HFFc6 (cell line): ENCODE measurements at regions not wholly inside any gene's neighbourhood (a gene's known extent, or its start where the extent isn't known, plus 50 kb on each side); places are given as distances from the start of the nearest gene placed in this dataset.

Source experiments
- DNase-seq: peaks from one replicate; pipeline ENCODE4 v3.0.0-alpha.2; 2018
- H3K27ac Mint-ChIP-seq: 2 replicates; pipeline ENCODE4 v1.8.0; 2020; ENCODE audit warnings: mild to moderate bottlenecking, mixed read lengths
- H3K27me3 Mint-ChIP-seq: 2 replicates; pipeline ENCODE4 v1.8.0; 2021; ENCODE audit warnings: mild to moderate bottlenecking, moderate library complexity, mixed read lengths; ENCODE audit not compliant: insufficient read depth
- H3K36me3 Mint-ChIP-seq: 2 replicates; pipeline ENCODE4 v1.8.0; 2021; ENCODE audit warnings: low read depth, mixed read lengths
- H3K4me1 Mint-ChIP-seq: 2 replicates; pipeline ENCODE4 v1.8.0; 2020; ENCODE audit warnings: low read depth, mixed read lengths
- H3K4me3 Mint-ChIP-seq: 2 replicates; pipeline ENCODE4 v1.8.0; 2020; ENCODE audit warnings: mild to moderate bottlenecking, moderate library complexity, mixed read lengths
- H3K9me3 Mint-ChIP-seq: 2 replicates; pipeline ENCODE4 v1.8.0; 2020; ENCODE audit warnings: mild to moderate bottlenecking, mixed read lengths
- TF ChIP-seq, protein P1 (sequence below): fragments of 200-600 bp; sonication (generic); IDR thresholded peaks from 2 replicates; pipeline ENCODE4 v1.5.0; 2021; ENCODE audit warnings: antibody characterized with exemption, mild to moderate bottlenecking

- Mint-ChIP-seq H3K9me3 (peaks cover 19% of the 10 kb centered on the region), H3K4me3 (no peak overlapping the region), H3K36me3 (peaks cover 12% of the 10 kb centered on the region), H3K27me3 (no peaks in the 10 kb centered on the region), H3K27ac (no peak overlapping the region), H3K4me1 (peaks cover 23% of the 10 kb centered on the region)
- DNase-seq: no peak
- TF ChIP-seq, protein P1, sequence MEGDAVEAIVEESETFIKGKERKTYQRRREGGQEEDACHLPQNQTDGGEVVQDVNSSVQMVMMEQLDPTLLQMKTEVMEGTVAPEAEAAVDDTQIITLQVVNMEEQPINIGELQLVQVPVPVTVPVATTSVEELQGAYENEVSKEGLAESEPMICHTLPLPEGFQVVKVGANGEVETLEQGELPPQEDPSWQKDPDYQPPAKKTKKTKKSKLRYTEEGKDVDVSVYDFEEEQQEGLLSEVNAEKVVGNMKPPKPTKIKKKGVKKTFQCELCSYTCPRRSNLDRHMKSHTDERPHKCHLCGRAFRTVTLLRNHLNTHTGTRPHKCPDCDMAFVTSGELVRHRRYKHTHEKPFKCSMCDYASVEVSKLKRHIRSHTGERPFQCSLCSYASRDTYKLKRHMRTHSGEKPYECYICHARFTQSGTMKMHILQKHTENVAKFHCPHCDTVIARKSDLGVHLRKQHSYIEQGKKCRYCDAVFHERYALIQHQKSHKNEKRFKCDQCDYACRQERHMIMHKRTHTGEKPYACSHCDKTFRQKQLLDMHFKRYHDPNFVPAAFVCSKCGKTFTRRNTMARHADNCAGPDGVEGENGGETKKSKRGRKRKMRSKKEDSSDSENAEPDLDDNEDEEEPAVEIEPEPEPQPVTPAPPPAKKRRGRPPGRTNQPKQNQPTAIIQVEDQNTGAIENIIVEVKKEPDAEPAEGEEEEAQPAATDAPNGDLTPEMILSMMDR: no peak
Measured at GRCh38 chr13:34020388-34020787, 202.4 kb downstream of the RFC3 start.

- no peak overlapping the region for H3K4me3 Mint-ChIP-seq
- H3K4me1 Mint-ChIP-seq: peaks cover 35% of the 10 kb centered on the region
- no peak overlapping the region for H3K27ac Mint-ChIP-seq
- H3K27me3 Mint-ChIP-seq: peaks cover 2% of the 10 kb centered on the region; the same call in 1 of the 2 replicates
- TF ChIP-seq, protein P1: no peak
- H3K36me3 Mint-ChIP-seq: peaks cover 17% of the 10 kb centered on the region
- peaks cover 26% of the 10 kb centered on the region for H3K9me3 Mint-ChIP-seq
- DNase-seq: no peak
Measured at GRCh38 chr13:34021619-34022018, 203.7 kb downstream of the RFC3 start.

DNA sequence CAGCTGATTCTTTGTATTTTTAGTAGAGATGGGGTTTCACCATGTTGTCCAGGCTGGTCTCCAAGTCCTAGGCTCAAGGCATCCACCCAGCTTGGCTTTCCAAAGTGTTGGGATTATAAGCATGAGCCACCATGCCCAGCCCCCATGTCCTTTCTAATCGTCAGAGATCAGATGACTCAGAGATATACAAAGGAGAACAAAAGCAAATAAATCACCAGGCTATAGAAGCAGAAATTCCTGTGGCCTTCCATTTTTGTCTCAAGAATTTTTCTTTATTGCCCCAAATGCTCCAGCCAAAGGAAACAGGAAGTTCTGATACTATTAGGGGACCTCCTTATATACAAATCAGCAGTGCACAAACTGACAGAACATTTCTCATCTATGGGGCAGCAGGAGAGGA is 207.8 kb downstream of the RFC3 start:
- peaks cover 26% of the 10 kb centered on the region for H3K9me3 Mint-ChIP-seq
- H3K27ac Mint-ChIP-seq: peak overlapping the region; percentile 51; the same call in 1 of the 2 replicates
- 0 out of 2 replicates have a peak overlapping the region, but pooled peaks have one; percentile 14 for H3K4me3 Mint-ChIP-seq
- DNase-seq: peak; percentile 69
- peaks cover 17% of the 10 kb centered on the region for H3K36me3 Mint-ChIP-seq
- H3K27me3 Mint-ChIP-seq: peaks cover 2% of the 10 kb centered on the region; the same call in 1 of the 2 replicates
- H3K4me1 Mint-ChIP-seq: peaks cover 30% of the 10 kb centered on the region
- TF ChIP-seq, protein P1: no peak

- Mint-ChIP-seq H3K9me3 (peaks cover 21% of the 10 kb centered on the region), H3K27me3 (peaks cover 2% of the 10 kb centered on the region; the same call in 1 of the 2 replicates), H3K4me1 (peaks cover 36% of the 10 kb centered on the region), H3K27ac (peak overlapping the region; percentile 51; the same call in 1 of the 2 replicates), H3K36me3 (peaks cover 13% of the 10 kb centered on the region), H3K4me3 (no peak overlapping the region)
- DNase-seq: no peak
- TF ChIP-seq, protein P1: no peak
Measured at GRCh38 chr13:34026308-34026707, 208.4 kb downstream of the RFC3 start.

GRCh38 chr13:34028496-34029442 is 210.8 kb downstream of the RFC3 start:
- Mint-ChIP-seq H3K27ac (no peak overlapping the region), H3K4me1 (peaks cover 39% of the 10 kb centered on the region), H3K36me3 (peaks cover 5% of the 10 kb centered on the region), H3K27me3 (peaks cover 2% of the 10 kb centered on the region; the same call in 1 of the 2 replicates), H3K9me3 (peaks cover 11% of the 10 kb centered on the region), H3K4me3 (no peak overlapping the region)
- DNase-seq: no peak
- TF ChIP-seq, protein P1: no peak
